IPS DF 6.9 (cell line): ENCODE measurements at regions not wholly inside any gene's neighbourhood (a gene's known extent, or its start where the extent isn't known, plus 50 kb on each side); places are given as distances from the start of the nearest gene placed in this dataset.

ENCODE experiments used
- DNase-seq: peaks from one replicate; pipeline ENCODE4 v3.0.0-alpha.2; 2013; ENCODE audit warnings: low read depth, low spot score
- H3K27ac ChIP-seq: one replicate; pipeline ENCODE4 v1.5.1; 2013; ENCODE audit warnings: low read length, control low read depth
- H3K27me3 ChIP-seq: 2 replicates; pipeline ENCODE4 v1.6.1; 2013; ENCODE audit warnings: mild to moderate bottlenecking, low read length; ENCODE audit not compliant: control insufficient read depth, insufficient read depth
- H3K36me3 ChIP-seq: 2 replicates; pipeline ENCODE4 v1.6.1; 2013; ENCODE audit warnings: low read length; ENCODE audit not compliant: control insufficient read depth, insufficient read depth
- H3K4me1 ChIP-seq: 2 replicates; pipeline ENCODE4 v1.6.1; 2013; ENCODE audit warnings: low read length; ENCODE audit not compliant: control insufficient read depth, insufficient read depth
- H3K4me3 ChIP-seq: 2 replicates; pipeline ENCODE4 v1.5.1; 2013; ENCODE audit warnings: mild to moderate bottlenecking, low read length
- H3K9me3 ChIP-seq: 2 replicates; pipeline ENCODE4 v1.6.1; 2013; ENCODE audit warnings: low read length, inconsistent platforms; ENCODE audit not compliant: control insufficient read depth, insufficient read depth
- WGBS: extraction: QIAGEN DNeasy Blood & Tissue Kit; methylation state at CpG from one replicate; pipeline ENCODE4 v1.1.7; 2013; ENCODE audit warnings: mixed read lengths, missing lambda C conversion rate; ENCODE audit not compliant: insufficient read length, insufficient coverage; 5-methylcytosine and 5-hydroxymethylcytosine counted together

- no peaks in the 10 kb centered on the region for H3K4me1 ChIP-seq
- H3K27me3 ChIP-seq: no peaks in the 10 kb centered on the region
- no CpG with 5 or more reads among the region's 2 CpGs for WGBS
- H3K4me3 ChIP-seq: no peak overlapping the region
- no peaks in the 10 kb centered on the region for H3K9me3 ChIP-seq
- H3K36me3 ChIP-seq: no peaks in the 10 kb centered on the region
- H3K27ac ChIP-seq: no peak overlapping the region
- DNase-seq: no peak
Measured at GRCh38 chr6:18667612-18668011, 280.5 kb downstream of the RNF144B start.

- Histone ChIP-seq H3K27ac (no peak overlapping the region), H3K4me1 (no peaks in the 10 kb centered on the region), H3K36me3 (no peaks in the 10 kb centered on the region), H3K27me3 (no peaks in the 10 kb centered on the region), H3K4me3 (no peak overlapping the region), H3K9me3 (no peaks in the 10 kb centered on the region)
- DNase-seq: no peak
- WGBS: no CpG with 5 or more reads among the region's 3 CpGs
Measured at GRCh38 chr6:18668994-18669393, 281.8 kb downstream of the RNF144B start.

GRCh38 chr6:18672852-18673251 lies 285.7 kb downstream of the RNF144B start:
- H3K9me3 ChIP-seq: no peaks in the 10 kb centered on the region
- H3K4me3 ChIP-seq: no peak overlapping the region
- H3K27me3 ChIP-seq: no peaks in the 10 kb centered on the region
- no peaks in the 10 kb centered on the region for H3K36me3 ChIP-seq
- no peak for DNase-seq
- H3K27ac ChIP-seq: no peak overlapping the region
- WGBS: no CpG with 5 or more reads among the region's 1 CpG
- H3K4me1 ChIP-seq: no peaks in the 10 kb centered on the region

GRCh38 chr6:18674346-18674745 lies 287.2 kb downstream of the RNF144B start:
- Histone ChIP-seq H3K4me3 (no peak overlapping the region), H3K27me3 (no peaks in the 10 kb centered on the region), H3K36me3 (no peaks in the 10 kb centered on the region), H3K4me1 (no peaks in the 10 kb centered on the region), H3K27ac (no peak overlapping the region), H3K9me3 (no peaks in the 10 kb centered on the region)
- no peak for DNase-seq

- no peaks in the 10 kb centered on the region for H3K4me1 ChIP-seq
- H3K4me3 ChIP-seq: no peak overlapping the region
- no peak overlapping the region for H3K27ac ChIP-seq
- no peaks in the 10 kb centered on the region for H3K36me3 ChIP-seq
- H3K9me3 ChIP-seq: no peaks in the 10 kb centered on the region
- no peaks in the 10 kb centered on the region for H3K27me3 ChIP-seq
- DNase-seq: no peak
- no CpG with 5 or more reads among the region's 2 CpGs for WGBS
Measured at GRCh38 chr6:18675881-18676280, 288.7 kb downstream of the RNF144B start.

- H3K4me1 ChIP-seq: no peaks in the 10 kb centered on the region
- H3K27me3 ChIP-seq: no peaks in the 10 kb centered on the region
- DNase-seq: no peak
- no peak overlapping the region for H3K4me3 ChIP-seq
- no CpG with 5 or more reads among the region's 7 CpGs for WGBS
- no peaks in the 10 kb centered on the region for H3K36me3 ChIP-seq
- H3K9me3 ChIP-seq: no peaks in the 10 kb centered on the region
- no peak overlapping the region for H3K27ac ChIP-seq
Measured at GRCh38 chr6:18676548-18676947, 289.4 kb downstream of the RNF144B start.

- no peaks in the 10 kb centered on the region for H3K4me1 ChIP-seq
Measured at GRCh38 chr6:18680842-18681241, 293.7 kb downstream of the RNF144B start.

GRCh38 chr6:18681832-18682503 lies 294.8 kb downstream of the RNF144B start:
- no peak overlapping the region for H3K27ac ChIP-seq
- no peaks in the 10 kb centered on the region for H3K9me3 ChIP-seq
- WGBS: no CpG with 5 or more reads among the region's 5 CpGs
- no peaks in the 10 kb centered on the region for H3K36me3 ChIP-seq
- DNase-seq: no peak
- H3K4me1 ChIP-seq: no peaks in the 10 kb centered on the region
- H3K27me3 ChIP-seq: no peaks in the 10 kb centered on the region
- H3K4me3 ChIP-seq: no peak overlapping the region

More at GRCh38 chr6:18680842-18681241, 293.7 kb downstream of the RNF144B start:
- no peaks in the 10 kb centered on the region for H3K36me3 ChIP-seq
- DNase-seq: no peak
- H3K9me3 ChIP-seq: no peaks in the 10 kb centered on the region
- H3K4me3 ChIP-seq: no peak overlapping the region
- no peak overlapping the region for H3K27ac ChIP-seq
- H3K27me3 ChIP-seq: no peaks in the 10 kb centered on the region

GRCh38 chr6:18684343-18684742 lies 297.2 kb downstream of the RNF144B start:
- WGBS: no CpG with 5 or more reads among the region's 3 CpGs
- Histone ChIP-seq H3K4me3 (no peak overlapping the region), H3K9me3 (no peaks in the 10 kb centered on the region), H3K27me3 (no peaks in the 10 kb centered on the region), H3K27ac (no peak overlapping the region), H3K36me3 (no peaks in the 10 kb centered on the region), H3K4me1 (no peaks in the 10 kb centered on the region)
- no peak for DNase-seq

- DNase-seq: no peak
- Histone ChIP-seq H3K36me3 (no peaks in the 10 kb centered on the region), H3K4me3 (no peak overlapping the region), H3K27ac (no peak overlapping the region), H3K4me1 (peaks cover 2% of the 10 kb centered on the region; the same call in 1 of the 2 replicates), H3K27me3 (no peaks in the 10 kb centered on the region), H3K9me3 (no peaks in the 10 kb centered on the region)
- no CpG with 5 or more reads among the region's 7 CpGs for WGBS
Measured at GRCh38 chr6:18692929-18693685, 306.0 kb downstream of the RNF144B start.

GRCh38 chr6:18693881-18694280 lies 306.7 kb downstream of the RNF144B start:
- no CpG with 5 or more reads among the region's 6 CpGs for WGBS
- H3K4me3 ChIP-seq: no peak overlapping the region
- H3K36me3 ChIP-seq: no peaks in the 10 kb centered on the region
- no peak for DNase-seq
- no peaks in the 10 kb centered on the region for H3K27me3 ChIP-seq
- no peaks in the 10 kb centered on the region for H3K9me3 ChIP-seq
- H3K27ac ChIP-seq: no peak overlapping the region
- H3K4me1 ChIP-seq: peaks cover 2% of the 10 kb centered on the region; the same call in 1 of the 2 replicates
